HG02678 (cell line): ENCODE measurements at regions not wholly inside any gene's neighbourhood (a gene's known extent, or its start where the extent isn't known, plus 50 kb on each side); places are given as distances from the start of the nearest gene placed in this dataset.
"Not testable (repeated sequence)": the region's sequence is repeated elsewhere in the genome, so short reads cannot be mapped to it uniquely, and the experiment has no call there.

Source experiments
- ATAC-seq: cut with Tn5 transposase; IDR thresholded peaks from one replicate; pipeline ENCODE4 v1.9.1; 2021; ENCODE audit warnings: mild to moderate bottlenecking, moderate library complexity; ENCODE audit not compliant: unreplicated experiment

- ATAC-seq = no peak
Observed at GRCh38 chr9:103601287-103601686, 492.8 kb upstream of the SMC2 start.

DNA sequence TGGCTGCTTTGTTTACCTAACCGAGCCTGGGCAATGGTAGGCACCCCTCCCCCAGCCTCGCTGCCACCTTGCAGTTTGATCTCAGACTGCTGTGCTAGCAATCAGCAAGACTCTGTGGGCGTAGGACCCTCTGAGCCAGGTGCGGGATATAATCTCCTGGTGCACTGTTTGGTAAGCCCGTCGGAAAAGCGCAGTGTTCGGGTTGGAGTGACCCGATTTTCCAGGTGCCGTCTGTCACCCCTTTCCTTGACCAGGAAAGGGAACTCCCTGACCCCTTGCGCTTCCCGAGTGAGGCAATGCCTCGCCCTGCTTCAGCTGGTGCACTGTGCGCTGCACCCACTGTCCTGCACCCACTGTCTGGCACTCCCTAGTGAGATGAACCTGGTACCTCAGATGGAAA lies 482.2 kb upstream of the SMC2 start:
- ATAC-seq = not testable (repeated sequence)

DNA sequence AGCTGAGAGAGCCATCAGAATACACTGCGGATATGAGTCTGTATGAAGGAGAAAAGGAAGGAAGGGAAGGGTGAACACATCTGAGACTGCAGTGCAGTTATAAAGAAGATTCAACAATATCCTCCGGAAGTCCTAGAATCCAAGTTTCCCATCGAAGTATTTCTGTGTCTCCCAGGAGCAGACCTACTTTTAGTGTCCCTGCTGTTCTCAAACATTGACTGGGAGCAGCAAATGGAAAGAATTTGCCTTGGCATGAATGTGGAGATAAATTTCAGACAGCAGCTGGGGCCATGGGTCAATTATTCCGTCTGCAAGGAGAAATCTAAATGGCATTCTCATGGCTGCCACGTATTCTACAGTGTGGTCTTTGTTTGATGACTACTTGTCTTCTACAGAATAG lies 478.1 kb upstream of the SMC2 start:
- no peak for ATAC-seq

GRCh38 chr9:103617046-103617445 lies 477.1 kb upstream of the SMC2 start:
- no peak for ATAC-seq

- no peak for ATAC-seq
Observed at GRCh38 chr9:103625161-103625804, 468.8 kb upstream of the SMC2 start.

DNA sequence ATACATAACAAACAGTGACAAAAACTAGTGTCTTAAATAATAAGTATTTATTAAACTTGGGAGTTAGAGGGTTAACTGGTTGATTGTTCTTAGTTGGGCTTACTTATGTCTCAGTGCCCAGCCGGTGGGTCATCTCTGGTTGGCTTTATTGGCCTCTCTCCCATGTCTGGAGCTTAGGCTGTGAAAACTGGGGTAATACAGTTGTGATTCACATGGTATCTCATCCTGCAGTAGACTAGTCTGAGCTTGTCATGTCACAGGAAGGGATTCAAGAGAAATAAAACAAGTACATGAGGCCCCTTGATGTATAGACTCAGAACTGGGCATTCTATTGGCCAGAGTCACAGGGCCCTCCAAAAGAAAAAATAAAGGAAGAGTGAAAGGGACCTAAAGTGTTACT lies 466.4 kb upstream of the SMC2 start:
- no peak for ATAC-seq

DNA sequence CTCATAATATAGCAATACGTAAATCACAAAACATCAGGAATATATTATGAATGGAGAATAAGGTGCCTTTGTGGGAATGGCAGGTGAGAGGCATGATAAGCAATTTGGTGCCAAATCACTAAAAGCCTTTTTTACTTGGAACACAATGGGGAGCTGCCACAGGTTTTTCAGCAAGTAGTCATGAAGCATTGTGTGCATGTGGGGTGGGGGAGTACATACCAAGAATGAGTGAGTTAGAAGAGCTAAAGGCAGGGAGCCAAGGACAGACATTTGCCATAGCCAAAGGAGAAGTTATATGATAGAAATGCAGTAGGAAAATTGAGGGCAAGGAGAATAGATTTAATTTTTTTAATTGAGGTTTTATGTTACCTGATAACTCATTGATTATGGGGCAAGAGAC lies 445.0 kb upstream of the SMC2 start:
- ATAC-seq = no peak

DNA sequence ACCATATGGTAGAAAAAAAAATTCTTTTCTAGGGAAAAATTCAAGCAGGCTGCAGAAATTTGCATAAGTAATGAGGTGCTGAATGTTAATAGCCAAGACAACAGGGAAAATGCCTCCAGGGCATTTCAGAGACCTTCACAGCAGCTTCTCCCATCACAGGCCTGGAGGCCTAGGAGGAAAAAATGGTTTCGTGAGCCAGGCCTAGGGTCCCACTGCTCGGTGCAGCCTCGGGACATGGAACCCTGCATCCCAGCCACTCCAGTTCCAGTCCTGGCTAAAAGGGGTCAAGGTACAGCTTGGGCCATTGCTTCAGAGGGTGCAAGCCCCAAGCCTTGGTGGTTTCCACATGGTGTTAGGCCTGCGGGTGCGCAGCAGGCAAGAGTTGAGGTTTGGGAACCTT lies 436.0 kb upstream of the SMC2 start:
- ATAC-seq = no peak

DNA sequence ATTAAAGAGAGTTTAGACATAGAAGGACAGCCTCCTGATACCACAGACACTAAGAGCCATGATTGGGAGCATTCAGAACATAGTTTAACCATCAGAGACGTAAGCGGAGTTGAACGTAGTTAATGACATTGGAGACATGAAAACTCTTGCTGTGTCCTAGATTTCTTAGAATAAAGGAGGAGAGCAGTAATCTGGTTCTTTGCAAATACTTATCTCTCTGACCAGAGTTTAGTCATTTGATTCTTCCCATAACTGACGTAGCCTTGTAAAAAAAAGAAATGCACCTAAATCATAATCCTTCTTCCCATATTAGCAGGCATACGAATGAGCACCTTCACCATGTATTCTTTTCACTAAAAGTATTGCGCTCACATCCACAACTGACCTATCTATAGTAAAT lies 433.3 kb upstream of the SMC2 start:
- no peak for ATAC-seq

DNA sequence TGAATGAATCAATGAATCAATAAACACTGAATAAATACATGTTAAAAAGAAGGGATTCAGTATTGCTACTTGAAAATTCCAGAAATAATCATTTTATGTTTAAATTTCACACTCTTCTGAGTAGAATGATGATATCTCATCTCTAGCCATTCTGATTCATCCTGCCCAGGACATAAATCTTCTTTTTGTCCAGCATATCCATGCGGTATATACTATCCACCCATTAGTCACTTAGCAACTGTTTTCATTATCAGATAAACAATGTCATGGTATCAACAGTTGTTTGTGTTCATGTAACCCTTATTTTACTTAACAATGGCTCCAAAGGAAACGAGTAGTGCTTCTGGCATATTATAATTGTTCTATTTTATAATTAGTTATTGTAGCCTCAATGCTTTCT lies 432.4 kb upstream of the SMC2 start:
- no peak for ATAC-seq

- ATAC-seq = no peak
Observed at GRCh38 chr9:103669296-103669695, 424.8 kb upstream of the SMC2 start.

- ATAC-seq = no peak
Observed at GRCh38 chr9:103674271-103674670, 419.8 kb upstream of the SMC2 start.

DNA sequence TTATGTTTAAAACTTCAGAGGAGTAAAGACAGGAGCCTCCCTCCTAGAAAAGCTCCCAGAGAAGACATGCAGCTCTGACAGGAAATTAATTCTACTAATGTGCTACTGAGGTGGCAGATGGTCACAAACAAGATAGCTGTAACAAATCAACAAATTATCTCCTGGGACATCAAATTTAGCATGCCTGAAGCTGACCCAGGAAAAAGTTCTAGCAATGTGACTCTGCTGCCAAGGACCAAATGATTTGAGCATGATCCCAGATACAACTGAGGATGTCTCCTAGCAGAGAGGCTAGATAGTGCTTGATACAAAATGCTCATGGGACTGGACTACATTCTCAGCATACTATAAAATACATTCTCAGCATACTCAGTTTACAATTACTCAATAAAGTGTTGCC lies 413.5 kb upstream of the SMC2 start:
- no peak for ATAC-seq

DNA sequence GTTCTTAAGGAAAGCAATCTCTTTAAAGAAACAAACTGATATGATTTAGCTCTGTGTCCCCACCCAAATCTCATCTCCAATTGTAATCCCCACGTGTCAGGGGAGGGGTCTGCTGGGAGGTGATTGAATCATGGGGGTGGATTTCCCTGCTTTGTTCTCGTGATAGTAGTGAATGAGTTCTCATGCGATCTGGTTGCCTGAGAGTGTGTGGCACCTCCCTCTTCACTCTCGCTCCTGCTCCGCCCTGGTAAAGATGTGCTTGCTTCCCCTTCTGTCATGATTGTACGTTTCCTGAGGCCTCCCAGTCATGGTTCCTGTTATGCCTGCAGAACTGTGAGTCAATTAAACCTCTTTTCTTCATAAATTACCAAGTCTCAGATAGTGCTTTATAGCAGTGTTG lies 412.7 kb upstream of the SMC2 start:
- no peak for ATAC-seq

DNA sequence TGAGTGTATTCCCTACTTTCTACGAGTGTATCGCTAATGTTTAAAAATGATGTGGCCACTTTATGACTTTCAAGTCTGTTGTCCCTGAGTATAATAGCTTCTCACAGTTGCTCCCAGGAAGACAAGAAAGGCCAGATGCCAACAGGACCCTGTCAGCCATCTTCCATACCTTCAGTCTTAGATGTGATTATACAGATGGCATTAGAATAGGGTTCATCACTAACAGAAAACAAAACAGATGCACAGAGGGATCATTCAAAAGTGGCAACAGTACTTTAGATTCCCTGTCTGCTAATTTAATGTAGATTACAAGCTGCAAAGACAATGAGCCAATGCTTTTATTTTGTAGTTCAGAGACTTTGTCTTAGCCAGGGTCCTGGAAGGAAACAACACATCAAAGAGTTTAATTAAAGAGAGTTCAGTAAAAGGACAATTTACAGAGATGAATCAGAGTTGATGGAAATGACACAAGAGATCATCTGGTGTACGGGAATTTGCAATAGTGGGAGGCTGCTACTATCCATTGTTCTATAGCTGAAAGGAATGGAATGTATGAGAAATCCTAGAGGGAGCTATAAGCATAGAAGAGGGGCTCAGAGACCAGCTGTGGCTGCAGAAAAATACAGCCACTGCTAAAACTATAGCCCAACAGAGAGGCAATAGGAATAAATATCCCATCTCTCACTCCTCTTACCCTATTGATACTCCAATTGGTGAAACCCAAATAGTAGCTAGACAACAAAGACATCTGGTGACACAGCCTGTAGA lies 393.7 kb upstream of the SMC2 start:
- no peak for ATAC-seq

DNA sequence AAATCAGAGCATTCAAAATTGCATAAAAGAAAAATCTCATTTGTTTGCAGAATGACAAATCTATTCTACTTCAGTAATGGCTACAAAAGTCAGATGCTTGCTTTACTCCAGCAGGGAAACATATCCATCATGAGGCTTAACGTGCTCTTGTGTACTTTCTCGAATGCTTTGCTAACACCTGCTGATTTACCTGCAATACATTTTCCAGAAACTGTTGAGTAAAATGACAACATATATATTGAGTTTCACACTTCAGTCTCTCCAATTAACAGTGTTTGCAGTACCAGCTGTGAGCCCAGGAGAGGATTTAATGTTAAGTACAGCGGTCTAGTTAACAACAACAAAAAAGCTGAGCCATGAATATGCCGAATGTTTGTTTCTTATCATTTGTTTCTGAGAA lies 391.5 kb upstream of the SMC2 start:
- no peak for ATAC-seq

DNA sequence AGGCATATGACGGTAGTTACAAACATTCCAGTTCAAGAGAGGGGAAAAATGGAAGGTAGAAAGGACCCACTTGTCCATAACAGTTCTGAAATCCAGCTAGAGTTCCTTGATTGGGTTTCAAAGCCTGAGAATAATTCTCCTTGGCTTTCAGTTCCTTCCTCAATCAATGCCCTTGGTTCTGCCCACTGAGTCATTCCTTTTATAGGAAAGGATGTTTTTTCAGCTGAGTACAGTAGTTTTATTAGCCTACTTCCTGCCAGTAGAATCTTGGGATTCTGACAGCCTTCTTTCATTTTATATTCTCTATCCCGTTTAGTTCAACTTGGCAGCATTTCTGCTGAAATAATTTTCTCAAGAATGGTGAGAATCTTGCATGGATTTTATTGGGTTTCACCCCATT lies 386.9 kb upstream of the SMC2 start:
- no peak for ATAC-seq

DNA sequence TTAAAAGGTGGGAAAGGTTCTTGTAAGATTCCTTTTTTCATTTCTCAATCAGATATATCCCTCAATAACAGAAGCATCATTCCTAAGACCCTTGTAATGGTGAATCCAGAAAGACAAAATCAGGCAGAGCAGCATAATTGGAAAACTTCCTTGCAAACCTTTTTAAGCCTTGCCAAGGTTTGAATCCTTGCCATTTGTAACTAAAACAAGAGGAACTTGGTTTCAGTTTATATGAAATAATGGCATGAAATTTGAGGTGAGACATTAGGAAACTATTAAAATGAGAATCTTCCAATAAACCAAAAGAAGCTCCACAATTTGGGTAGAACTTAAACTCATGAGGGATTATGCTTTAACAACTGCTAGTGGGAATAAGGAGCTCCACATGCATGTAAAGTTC lies 384.7 kb upstream of the SMC2 start:
- no peak for ATAC-seq

DNA sequence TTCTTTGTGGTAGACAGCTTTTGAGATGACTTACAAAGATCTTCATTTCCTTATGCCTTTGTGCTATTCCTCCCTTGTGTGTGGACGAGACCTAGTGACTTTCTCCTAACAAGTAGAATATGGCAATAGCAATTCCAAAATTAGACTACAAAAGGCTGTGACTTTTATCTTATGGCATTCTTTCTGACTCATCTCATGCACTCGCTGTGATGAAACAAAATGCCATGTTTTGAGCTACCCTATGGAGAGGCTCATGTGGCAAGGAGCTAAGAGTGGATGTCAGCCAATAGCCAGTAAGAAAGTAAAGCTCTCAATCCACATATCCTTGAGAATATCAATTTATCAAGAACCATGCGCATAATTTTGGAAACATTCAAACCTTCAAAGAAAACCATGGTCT lies 380.5 kb upstream of the SMC2 start:
- no peak for ATAC-seq

- ATAC-seq = no peak
Observed at GRCh38 chr9:103714992-103715391, 379.1 kb upstream of the SMC2 start.

DNA sequence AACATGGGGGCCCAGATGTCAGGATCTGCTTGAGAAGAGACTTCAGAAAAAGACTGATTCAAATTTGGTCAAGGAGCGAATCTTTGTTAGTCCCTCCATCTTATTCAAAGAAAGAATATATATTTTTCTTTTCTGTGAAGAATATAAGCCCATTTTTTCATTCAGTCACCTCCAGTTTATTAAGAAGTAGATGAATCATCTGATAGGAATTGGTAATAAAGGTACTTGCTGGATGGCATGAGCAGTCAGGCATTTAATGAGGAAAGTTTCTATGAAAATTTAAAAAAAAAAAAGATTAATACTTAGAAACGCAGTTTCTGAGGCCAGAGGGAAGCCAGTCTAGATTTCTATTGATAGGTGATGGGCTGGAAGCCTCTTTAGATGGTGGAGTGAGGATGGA lies 373.1 kb upstream of the SMC2 start:
- no peak for ATAC-seq

GRCh38 chr9:103730866-103731265 lies 363.2 kb upstream of the SMC2 start:
- ATAC-seq = no peak

GRCh38 chr9:103731541-103731940 lies 362.6 kb upstream of the SMC2 start:
- ATAC-seq = no peak
